ENCODE measurements at regions not wholly inside any gene's neighbourhood (a gene's known extent, or its start where the extent isn't known, plus 50 kb on each side); places are given as distances from the start of the nearest gene placed in this dataset.
"Not testable (repeated sequence)": the region's sequence is repeated elsewhere in the genome, so short reads cannot be mapped to it uniquely, and the experiment has no call there.

DNA sequence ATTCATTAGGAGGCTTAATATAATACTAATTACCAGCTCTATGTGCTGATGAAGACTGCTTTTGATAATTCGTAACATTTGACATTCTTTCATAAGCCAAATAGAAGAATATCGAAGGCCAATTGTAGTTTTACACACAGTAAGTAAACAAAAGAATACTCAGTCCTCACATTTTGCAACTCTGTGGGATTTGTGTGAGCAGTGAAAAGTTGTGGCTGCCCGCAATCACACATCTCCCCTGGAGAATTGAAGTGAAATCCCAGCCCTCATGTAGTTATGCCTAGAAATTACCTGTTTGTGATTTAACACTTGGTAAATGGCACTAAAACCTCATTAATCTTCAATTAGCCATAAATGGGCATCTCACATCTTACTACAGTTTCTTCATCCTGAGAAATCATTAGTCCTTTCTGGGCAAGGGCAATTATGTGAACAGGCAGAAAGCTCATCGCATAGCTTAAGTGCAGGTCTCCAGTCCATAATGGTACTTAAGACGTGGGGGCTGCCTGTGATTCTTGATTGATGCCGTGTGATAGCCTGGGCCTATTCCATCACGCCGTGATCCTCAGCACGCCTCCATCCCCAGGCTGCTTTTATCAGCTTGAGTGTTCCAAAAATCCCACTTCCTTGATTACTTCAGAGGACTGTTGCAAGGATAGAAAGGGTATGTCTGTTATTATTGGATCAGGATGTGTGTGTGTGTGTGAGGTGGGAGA, 97.9 kb upstream of the METTL14 start:
- DNase-seq (ENCODE audit: low read depth): no peak

DNA sequence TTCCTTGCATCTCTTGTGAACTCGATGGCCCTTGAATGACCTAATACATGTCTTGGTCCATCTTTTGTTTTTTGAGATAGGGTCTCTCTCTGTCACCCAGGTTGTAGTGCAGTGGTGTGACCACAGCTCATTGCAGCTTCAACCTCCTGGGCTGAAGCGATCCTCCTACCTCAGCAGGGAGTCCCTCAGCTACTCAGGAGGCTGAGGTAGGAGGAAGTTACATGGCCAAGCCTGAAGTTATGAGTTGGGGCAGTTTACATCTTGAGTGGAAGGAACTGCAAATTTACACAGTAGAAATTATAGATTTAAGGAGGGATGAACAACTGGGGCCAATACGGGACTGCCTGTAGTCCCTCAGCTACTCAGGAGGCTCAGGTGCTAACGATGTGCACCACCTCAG, 97.2 kb upstream of the METTL14 start:
- no peak for DNase-seq (ENCODE audit: low read depth)

DNA sequence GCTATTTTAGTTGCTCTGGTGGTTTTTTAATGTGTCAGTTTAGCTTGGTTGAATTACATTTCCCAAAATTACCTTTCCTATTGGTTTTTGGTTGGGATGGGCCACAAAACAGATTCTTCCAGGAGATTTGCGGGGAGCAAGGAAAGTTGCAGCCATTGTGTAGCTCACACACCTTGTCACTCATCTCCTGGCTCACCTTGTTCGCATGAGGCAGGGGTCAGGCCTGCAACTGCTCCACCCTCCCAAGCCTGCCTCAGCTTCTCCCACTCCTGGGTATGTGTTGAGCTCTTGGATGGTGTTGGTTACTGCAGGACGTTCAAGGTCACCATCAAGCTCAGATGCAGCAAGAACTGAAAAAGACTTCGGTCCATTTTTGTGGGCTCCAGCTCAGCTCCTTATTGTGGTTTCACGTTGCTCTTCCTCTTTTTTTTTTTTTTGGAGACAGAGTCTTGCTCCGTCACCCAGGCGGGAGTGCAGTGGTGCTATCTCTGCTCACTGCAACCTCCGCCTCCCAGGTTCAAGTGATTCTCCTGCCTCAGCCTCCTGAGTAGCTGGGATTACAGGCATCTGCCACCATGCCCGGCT, 95.6 kb upstream of the METTL14 start:
- no peak for DNase-seq (ENCODE audit: low read depth)

DNA sequence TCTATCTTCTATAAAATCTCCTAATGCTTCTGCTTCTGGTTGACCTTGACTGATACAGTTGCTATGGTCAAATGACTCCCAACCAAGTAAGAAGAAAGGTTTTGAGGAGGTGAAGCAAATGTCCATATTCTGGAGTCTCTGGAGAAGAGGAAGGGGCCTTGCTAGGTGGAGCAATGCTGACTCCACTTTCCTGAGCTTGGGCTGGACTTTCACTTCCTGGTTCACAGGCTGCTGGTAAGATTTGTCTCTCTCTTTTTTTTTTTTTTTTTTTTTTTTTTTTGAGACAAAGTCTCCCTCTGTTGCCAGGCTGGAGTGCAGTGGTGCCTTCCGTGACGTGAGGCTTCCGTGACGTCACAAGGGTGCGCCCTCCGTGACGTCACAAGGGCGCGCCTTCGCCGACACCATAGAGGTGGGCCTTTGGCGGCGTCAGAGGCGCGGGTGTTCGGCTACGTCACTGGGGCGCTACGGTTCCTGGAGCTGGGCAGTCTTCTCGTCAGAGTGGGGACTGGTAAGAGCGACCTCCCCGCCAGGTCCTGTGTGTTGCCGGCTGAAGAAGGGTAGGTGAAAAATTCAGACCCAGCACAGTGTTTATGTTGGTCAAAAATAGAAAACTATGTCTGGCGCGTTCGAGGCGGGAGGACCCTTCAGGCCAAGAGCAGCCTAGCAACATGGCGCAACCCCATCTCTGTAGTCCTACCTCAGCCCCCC, 93.7 kb upstream of the METTL14 start:
- peak; percentile 97 for DNase-seq (ENCODE audit: low read depth)

DNA sequence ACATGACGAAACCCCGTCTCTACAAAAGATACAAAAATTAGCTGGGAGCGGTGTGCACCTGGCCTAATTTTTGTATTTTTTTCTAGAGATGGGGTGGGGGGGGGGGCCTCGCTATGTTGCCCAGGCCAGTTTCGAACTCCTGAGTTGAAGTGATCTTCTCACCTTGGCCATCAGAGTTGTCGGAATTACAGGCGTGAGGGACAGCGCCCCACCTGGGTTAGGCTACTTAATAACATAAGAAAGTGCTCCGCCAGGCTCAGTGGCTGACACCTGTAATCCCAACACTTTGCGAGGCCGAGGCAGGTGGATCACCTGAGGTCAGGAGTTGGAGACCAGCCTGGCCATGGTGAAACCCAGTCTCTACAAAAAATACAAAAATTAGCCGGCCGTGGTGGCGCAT, 92.9 kb upstream of the METTL14 start:
- not testable (repeated sequence) for DNase-seq (ENCODE audit: low read depth)

DNA sequence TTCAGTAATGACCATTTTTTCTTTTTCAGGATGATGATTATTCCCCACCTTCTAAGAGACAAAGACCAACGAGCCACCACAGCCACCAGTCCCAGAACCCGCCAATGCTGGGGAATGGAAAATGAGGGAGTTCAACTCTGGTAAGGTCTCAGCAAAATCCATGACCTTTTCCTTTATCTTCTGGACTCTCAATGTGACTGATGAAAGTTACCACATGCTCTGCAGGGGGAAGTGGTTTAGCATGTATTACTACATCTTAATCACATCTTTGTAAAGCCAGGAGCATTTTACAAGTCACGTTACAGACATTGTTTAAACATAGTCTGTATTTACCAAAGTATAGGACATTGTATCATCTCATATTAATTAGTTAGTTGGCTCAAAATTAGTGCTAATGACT, 89.3 kb upstream of the METTL14 start:
- not testable (repeated sequence) for DNase-seq (ENCODE audit: low read depth)

DNA sequence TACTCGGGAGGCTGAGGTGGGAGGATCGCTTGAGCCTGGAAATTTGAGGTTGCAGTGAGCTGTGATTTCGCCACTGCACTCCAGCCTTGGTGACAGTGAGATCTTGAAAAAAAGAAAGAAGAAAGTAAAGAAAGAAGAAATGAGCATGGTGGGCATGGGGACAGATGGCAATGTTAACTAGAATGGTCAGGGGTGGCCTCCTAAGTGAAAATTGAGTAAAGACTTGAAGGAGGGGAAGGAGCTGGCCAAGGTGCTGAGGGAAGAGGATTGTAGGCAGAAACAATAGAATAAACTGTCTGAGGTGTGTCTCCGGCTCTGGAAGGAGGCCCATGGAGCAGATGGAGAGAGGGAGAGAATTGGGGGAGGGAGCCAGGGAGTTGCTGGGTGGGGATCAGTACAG, 60.1 kb upstream of the METTL14 start:
- not testable (repeated sequence) for DNase-seq (ENCODE audit: low read depth)

DNA sequence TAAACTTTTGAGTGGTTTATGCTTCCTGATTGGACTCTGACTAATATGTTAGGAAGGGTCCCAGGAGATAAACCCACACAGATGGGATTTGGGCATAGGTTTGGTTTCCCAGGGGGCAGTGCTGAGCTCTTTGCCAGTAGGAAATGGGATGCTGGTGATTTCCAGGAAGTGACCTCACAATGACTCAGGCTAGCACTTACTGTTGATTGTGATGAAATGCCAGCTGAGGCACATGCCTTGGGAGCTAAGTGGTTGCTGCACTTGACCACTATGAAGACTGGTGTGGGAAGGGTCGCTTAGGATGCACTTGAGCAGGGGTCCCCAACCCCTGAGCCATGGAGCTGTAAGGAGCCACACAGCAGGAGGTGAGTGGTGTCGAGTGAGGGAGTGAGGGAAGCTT, 55.5 kb upstream of the METTL14 start:
- not testable (repeated sequence) for DNase-seq (ENCODE audit: low read depth)

DNA sequence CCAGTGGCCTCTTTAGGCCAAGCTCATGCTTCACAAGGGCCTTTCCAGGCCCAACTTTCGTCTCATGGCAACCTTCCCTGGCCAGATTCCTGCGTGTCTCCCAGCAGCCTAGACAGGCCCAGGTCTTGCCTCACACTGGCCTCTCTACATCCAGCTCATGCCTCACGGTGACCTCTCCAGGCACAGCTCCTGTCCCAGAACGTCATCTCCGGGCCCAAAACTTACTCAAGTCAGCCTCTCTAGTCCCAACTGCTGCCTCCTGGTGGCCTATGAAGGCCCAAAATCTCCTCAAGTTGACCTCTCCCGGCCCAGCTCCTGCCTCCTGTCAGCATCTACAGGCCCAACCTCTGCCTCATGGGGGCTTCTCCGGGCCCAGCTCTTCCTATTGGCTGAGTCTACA, 54.3 kb upstream of the METTL14 start:
- not testable (repeated sequence) for DNase-seq (ENCODE audit: low read depth)

DNA sequence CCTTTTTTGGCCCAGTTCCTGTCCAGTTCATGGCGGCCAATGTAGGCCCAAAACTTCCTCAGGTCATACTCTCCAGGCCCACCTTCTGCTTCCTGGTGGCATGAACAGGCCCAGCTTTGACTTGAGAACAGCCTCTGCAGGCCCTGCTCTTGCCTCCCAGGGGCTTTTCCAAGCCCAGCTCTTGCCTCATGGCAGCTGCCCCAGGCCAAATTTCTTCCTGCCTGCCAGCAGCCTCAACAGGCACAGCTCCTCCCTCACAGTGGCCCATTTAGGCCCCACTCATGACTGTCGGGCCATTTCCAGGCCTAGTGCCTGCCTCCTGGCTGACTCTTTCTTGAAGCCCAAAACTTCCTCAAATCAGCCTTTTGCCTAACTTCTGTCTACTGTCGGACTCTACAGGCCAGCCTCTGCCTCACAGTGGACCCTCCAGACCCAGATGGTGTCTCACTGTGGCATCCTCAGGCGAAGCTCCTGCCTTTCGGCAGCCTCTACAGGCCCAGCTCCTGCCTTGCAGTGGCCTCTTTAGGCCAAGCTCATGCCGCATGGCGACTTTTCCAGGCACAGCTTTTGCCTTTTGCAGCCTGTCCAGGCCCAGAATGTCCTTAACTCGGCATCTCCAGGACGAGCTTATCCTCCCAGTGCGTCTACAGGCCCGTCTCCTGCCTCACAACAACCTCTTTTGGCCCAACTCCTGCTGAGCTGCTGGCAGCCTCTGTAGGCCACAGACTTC, 53.7 kb upstream of the METTL14 start:
- not testable (repeated sequence) for DNase-seq (ENCODE audit: low read depth)

DNA sequence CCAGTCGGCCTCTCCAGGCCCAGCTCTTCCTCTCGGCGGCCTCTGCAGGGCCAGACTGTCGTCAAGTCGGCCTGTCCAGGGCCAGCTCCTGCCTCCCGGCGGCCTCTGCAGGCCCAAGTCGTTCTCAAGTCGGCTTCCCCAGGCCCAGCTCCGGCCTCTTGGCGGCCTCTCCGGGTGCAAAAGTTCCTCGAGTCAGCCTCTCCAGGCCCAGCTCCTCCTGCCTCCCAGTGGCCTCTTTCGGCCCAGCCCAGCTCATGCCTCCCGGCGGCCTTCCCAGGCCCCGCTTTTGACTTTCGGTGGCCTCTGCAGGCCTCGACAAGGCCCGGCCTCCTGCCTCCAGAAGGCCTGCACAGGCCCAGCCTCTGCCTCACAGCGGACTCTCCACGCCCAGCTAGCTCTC, 51.7 kb upstream of the METTL14 start:
- not testable (repeated sequence) for DNase-seq (ENCODE audit: low read depth)

DNA sequence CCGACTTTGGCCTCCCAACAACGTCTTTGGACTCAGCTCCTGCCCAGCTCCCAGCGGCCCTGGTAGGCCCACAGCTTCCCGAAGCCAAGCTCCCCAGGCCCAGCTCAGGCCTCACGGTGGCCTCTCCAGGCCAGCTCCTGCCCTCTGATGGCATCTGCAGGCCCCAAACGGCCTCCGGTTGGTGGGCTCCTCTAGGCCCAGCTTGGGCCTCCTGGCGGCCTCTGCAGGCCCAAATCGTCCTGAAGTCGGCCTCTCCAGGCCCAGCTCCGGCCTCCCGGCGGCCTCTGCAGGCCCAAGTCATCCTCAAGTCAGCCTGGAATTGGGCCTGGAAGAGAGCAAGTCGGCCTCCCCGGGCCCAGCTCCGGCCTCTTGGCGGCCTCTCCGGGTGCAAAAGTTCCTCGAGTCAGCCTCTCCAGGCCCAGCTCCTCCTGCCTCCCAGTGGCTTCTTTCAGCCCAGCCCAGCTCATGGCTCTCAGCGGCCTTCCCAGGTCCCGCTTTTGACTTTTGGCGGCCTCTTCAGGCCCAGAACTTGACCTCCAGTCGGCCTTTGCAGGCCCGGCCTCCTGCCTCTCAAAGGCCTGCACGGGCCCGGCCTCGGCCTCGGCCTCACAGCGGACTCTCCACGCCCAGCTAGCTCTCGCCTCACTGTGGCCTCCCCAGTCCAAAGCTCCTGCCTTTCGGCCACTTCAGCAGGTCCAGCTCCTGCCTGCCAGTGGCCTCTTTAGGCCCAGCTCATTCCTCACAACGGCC, 50.9 kb upstream of the METTL14 start:
- DNase-seq (ENCODE audit: low read depth): not testable (repeated sequence)

Data from activated T-cell treated with anti-CD3 and anti-CD28 coated beads for 24 hours (primary cell).